ENCODE measurements at regions not wholly inside any gene's neighbourhood (a gene's known extent, or its start where the extent isn't known, plus 50 kb on each side); places are given as distances from the start of the nearest gene placed in this dataset.
"Not testable (repeated sequence)": the region's sequence is repeated elsewhere in the genome, so short reads cannot be mapped to it uniquely, and the experiment has no call there.

- no peak for DNase-seq
These were observed 78.8 kb upstream of the PCSK5 start for GRCh38 chr9:75811692-75812091.

- no peak for DNase-seq
These were observed 78.3 kb upstream of the PCSK5 start for GRCh38 chr9:75812141-75812540.

- DNase-seq = no peak
These were observed 75.8 kb upstream of the PCSK5 start for GRCh38 chr9:75814667-75815066.

GRCh38 chr9:75820471-75821115, 69.9 kb upstream of the PCSK5 start:
- not testable (repeated sequence) for DNase-seq

- DNase-seq = no peak
These were observed 67.3 kb upstream of the PCSK5 start for GRCh38 chr9:75823151-75823550.

GRCh38 chr9:75824816-75825568, 65.5 kb upstream of the PCSK5 start:
- no peak for DNase-seq

- peak; percentile 11 for DNase-seq
These were observed 64.2 kb upstream of the PCSK5 start for GRCh38 chr9:75826314-75826713.

- no peak for DNase-seq
These were observed 60.2 kb upstream of the PCSK5 start for GRCh38 chr9:75830303-75830702.

GRCh38 chr9:75833778-75834177, 56.7 kb upstream of the PCSK5 start:
- DNase-seq = no peak

- DNase-seq = no peak
These were observed 55.6 kb upstream of the PCSK5 start for GRCh38 chr9:75834878-75835277.
